MCF 10A (cell line): ENCODE measurements at regions not wholly inside any gene's neighbourhood (a gene's known extent, or its start where the extent isn't known, plus 50 kb on each side); places are given as distances from the start of the nearest gene placed in this dataset.

Experiments
- BruUV-seq: library from RNA; stranded (reverse); fragments of 400-500 nt; replicated peaks from 2 replicates; lab custom pipeline; 2021; lab: Mats Ljungman, UMichigan
- CTCF ChIA-PET: fragments of 300-600 bp; sonication (Branson Sonifier 250); formaldehyde crosslinking; extraction: SDS; loops from one replicate; lab custom pipeline; 2021; ENCODE audit warnings: antibody characterized with exemption, inconsistent platforms; lab: Yijun Ruan, JAX
- POLR2A ChIA-PET: fragments of 300-600, 350-650 bp; sonication (Branson Sonifier 250); formaldehyde crosslinking; extraction: SDS; loops from one replicate; lab custom pipeline; 2020; ENCODE audit warnings: antibody characterized with exemption, inconsistent platforms; lab: Yijun Ruan, JAX
- DNase-seq: peaks from one replicate; pipeline ENCODE4 v3.0.0-alpha.2; 2018; ENCODE audit not compliant: unreplicated experiment
- H3K27ac Mint-ChIP-seq: one replicate; pipeline ENCODE4 v1.8.0; 2022; ENCODE audit warnings: mild to moderate bottlenecking, low read depth, mixed read lengths; ENCODE audit not compliant: unreplicated experiment
- H3K27me3 Mint-ChIP-seq: one replicate; pipeline ENCODE4 v1.8.0; 2022; ENCODE audit warnings: mixed read lengths; ENCODE audit not compliant: insufficient read depth, unreplicated experiment
- H3K36me3 Mint-ChIP-seq: one replicate; pipeline ENCODE4 v1.8.0; 2022; ENCODE audit warnings: mild to moderate bottlenecking, moderate library complexity, mixed read lengths; ENCODE audit not compliant: insufficient read depth, unreplicated experiment
- H3K4me1 Mint-ChIP-seq: one replicate; pipeline ENCODE4 v1.8.0; 2022; ENCODE audit warnings: mixed read lengths; ENCODE audit not compliant: insufficient read depth, unreplicated experiment
- H3K4me3 Mint-ChIP-seq: one replicate; pipeline ENCODE4 v1.8.0; 2022; ENCODE audit warnings: mild to moderate bottlenecking, moderate library complexity, mixed read lengths; ENCODE audit not compliant: unreplicated experiment
- H3K9me3 Mint-ChIP-seq: one replicate; pipeline ENCODE4 v1.8.0; 2022; ENCODE audit warnings: mixed read lengths; ENCODE audit not compliant: unreplicated experiment
- CTCF ChIP-seq: fragments of 200-600 bp; IDR thresholded peaks from one replicate; pipeline ENCODE4 v1.8.0; 2022; ENCODE audit warnings: antibody characterized with exemption, mild to moderate bottlenecking; ENCODE audit not compliant: unreplicated experiment
- intact Hi-C: fragments of 100-400 bp; cut with micrococcal nuclease; formaldehyde crosslinking; loops from 2 replicates; pipeline ENCODE4 v1.14.1; 2022

- peaks cover 42% of the 10 kb centered on the region for H3K27me3 Mint-ChIP-seq
Observed at GRCh38 chr9:113687107-113687679, 188.9 kb upstream of the ZNF618 start.

GRCh38 chr9:113687680-113688371, 188.3 kb upstream of the ZNF618 start:
- CTCF ChIA-PET, result no interaction called here
- TF ChIP-seq CTCF, result no peak
- Mint-ChIP-seq H3K27ac (no peak overlapping the region), H3K4me3 (no peak overlapping the region), H3K36me3 (no peaks in the 10 kb centered on the region), H3K9me3 (no peaks in the 10 kb centered on the region), H3K27me3 (peaks cover 42% of the 10 kb centered on the region), H3K4me1 (no peaks in the 10 kb centered on the region)
- no TSS peak for BruUV-seq
- POLR2A ChIA-PET, result interaction anchor here (0.7 kb wide), 1 partner anchor 54 kb away, joined by 3 read pairs; no protein-coding TSS in a partner anchor
- no peak for DNase-seq
- intact Hi-C loops, result no loop called here

More at GRCh38 chr9:113687107-113687679, 188.9 kb upstream of the ZNF618 start:
- no peak for TF ChIP-seq CTCF
- no TSS peak for BruUV-seq
- ChIA-PET CTCF (no interaction called here), POLR2A (no interaction called here)
- H3K36me3 Mint-ChIP-seq, result no peaks in the 10 kb centered on the region
- intact Hi-C loops, result no loop called here
- H3K4me3 Mint-ChIP-seq, result no peak overlapping the region
- no peaks in the 10 kb centered on the region for H3K9me3 Mint-ChIP-seq
- DNase-seq, result no peak
- H3K27ac Mint-ChIP-seq, result no peak overlapping the region
- peaks cover 1% of the 10 kb centered on the region for H3K4me1 Mint-ChIP-seq

GRCh38 chr9:113690055-113690740, 185.9 kb upstream of the ZNF618 start:
- Mint-ChIP-seq H3K36me3 (no peaks in the 10 kb centered on the region), H3K4me3 (no peak overlapping the region), H3K9me3 (no peaks in the 10 kb centered on the region), H3K27ac (no peak overlapping the region), H3K4me1 (no peaks in the 10 kb centered on the region), H3K27me3 (peaks cover 26% of the 10 kb centered on the region)
- no TSS peak for BruUV-seq
- TF ChIP-seq CTCF, result no peak
- no peak for DNase-seq
- CTCF ChIA-PET, result no interaction called here
- POLR2A ChIA-PET, result interaction anchor here (0.5 to 0.7 kb wide), 3 partner anchors 19 to 1572 kb away, joined by 3 to 4 read pairs (median 3); no protein-coding TSS in a partner anchor
- intact Hi-C loops, result no loop called here

GRCh38 chr9:113692256-113692655, 183.9 kb upstream of the ZNF618 start:
- Mint-ChIP-seq H3K4me1 (no peaks in the 10 kb centered on the region), H3K9me3 (peaks cover 7% of the 10 kb centered on the region), H3K27ac (no peak overlapping the region)

More at GRCh38 chr9:113692256-113692655, 183.9 kb upstream of the ZNF618 start:
- intact Hi-C loops, result no loop called here
- ChIA-PET POLR2A (no interaction called here), CTCF (no interaction called here)
- H3K4me3 Mint-ChIP-seq, result no peak overlapping the region
- H3K27me3 Mint-ChIP-seq, result peaks cover 8% of the 10 kb centered on the region
- H3K36me3 Mint-ChIP-seq, result no peaks in the 10 kb centered on the region
- no peak for DNase-seq
- TF ChIP-seq CTCF, result no peak
- no TSS peak for BruUV-seq
